ENCODE measurements at regions not wholly inside any gene's neighbourhood (a gene's known extent, or its start where the extent isn't known, plus 50 kb on each side); places are given as distances from the start of the nearest gene placed in this dataset.
"Not testable (repeated sequence)": the region's sequence is repeated elsewhere in the genome, so short reads cannot be mapped to it uniquely, and the experiment has no call there.

- no peak for ATAC-seq (ENCODE audit: low read depth)
- no peak for DNase-seq (ENCODE audit: low spot score)
- no peak overlapping the region for H3K27ac ChIP-seq (ENCODE audit: poor library complexity, severe bottlenecking)
- no peaks in the 10 kb centered on the region for H3K4me1 ChIP-seq (ENCODE audit: insufficient read depth, poor library complexity, severe bottlenecking)
- no peaks in the 10 kb centered on the region for H3K36me3 ChIP-seq (ENCODE audit: low read depth)
- no peak overlapping the region for H3K4me3 ChIP-seq (ENCODE audit: severe bottlenecking)
- TF ChIP-seq CTCF (IDR thresholded peaks at IDR 0.05; ENCODE audit: poor library complexity, severe bottlenecking): no peak
- H3K27me3 ChIP-seq (ENCODE audit: insufficient read depth, poor library complexity, severe bottlenecking): no peaks in the 10 kb centered on the region
- H3K9me3 ChIP-seq (ENCODE audit: severe bottlenecking): no peaks in the 10 kb centered on the region
Observed at GRCh38 chr12:72986963-72987362, 714.8 kb downstream of the TRHDE start.

- no peak overlapping the region for H3K4me3 ChIP-seq (ENCODE audit: severe bottlenecking)
- ATAC-seq (ENCODE audit: low read depth) (no peak), DNase-seq (ENCODE audit: low spot score) (no peak)
- H3K27me3 ChIP-seq (ENCODE audit: insufficient read depth, poor library complexity, severe bottlenecking): no peaks in the 10 kb centered on the region
- no peak for TF ChIP-seq CTCF (IDR thresholded peaks at IDR 0.05; ENCODE audit: poor library complexity, severe bottlenecking)
- no peaks in the 10 kb centered on the region for H3K36me3 ChIP-seq (ENCODE audit: low read depth)
- no peaks in the 10 kb centered on the region for H3K9me3 ChIP-seq (ENCODE audit: severe bottlenecking)
- H3K27ac ChIP-seq (ENCODE audit: poor library complexity, severe bottlenecking): no peak overlapping the region
- H3K4me1 ChIP-seq (ENCODE audit: insufficient read depth, poor library complexity, severe bottlenecking): no peaks in the 10 kb centered on the region
Observed at GRCh38 chr12:72989458-72989947, 717.3 kb downstream of the TRHDE start.

- H3K27me3 ChIP-seq (ENCODE audit: insufficient read depth, poor library complexity, severe bottlenecking); H3K36me3 ChIP-seq (ENCODE audit: low read depth); H3K4me1 ChIP-seq (ENCODE audit: insufficient read depth, poor library complexity, severe bottlenecking): not testable (repeated sequence)
Observed at GRCh38 chr12:72995029-72995428, 722.9 kb downstream of the TRHDE start.

GRCh38 chr12:72995616-72996015, 723.4 kb downstream of the TRHDE start:
- TF ChIP-seq CTCF (IDR thresholded peaks at IDR 0.05; ENCODE audit: poor library complexity, severe bottlenecking): no peak
- Histone ChIP-seq H3K4me1 (ENCODE audit: insufficient read depth, poor library complexity, severe bottlenecking) (no peaks in the 10 kb centered on the region), H3K27ac (ENCODE audit: poor library complexity, severe bottlenecking) (no peak overlapping the region), H3K36me3 (ENCODE audit: low read depth) (no peaks in the 10 kb centered on the region), H3K9me3 (ENCODE audit: severe bottlenecking) (no peaks in the 10 kb centered on the region), H3K27me3 (ENCODE audit: insufficient read depth, poor library complexity, severe bottlenecking) (no peaks in the 10 kb centered on the region), H3K4me3 (ENCODE audit: severe bottlenecking) (no peak overlapping the region)
- DNase-seq (ENCODE audit: low spot score) (no peak), ATAC-seq (ENCODE audit: low read depth) (no peak)

More at GRCh38 chr12:72995029-72995428, 722.9 kb downstream of the TRHDE start:
- not testable (repeated sequence) for H3K9me3 ChIP-seq (ENCODE audit: severe bottlenecking); ATAC-seq (ENCODE audit: low read depth); H3K27ac ChIP-seq (ENCODE audit: poor library complexity, severe bottlenecking); DNase-seq (ENCODE audit: low spot score); H3K4me3 ChIP-seq (ENCODE audit: severe bottlenecking)

- H3K27ac ChIP-seq (ENCODE audit: poor library complexity, severe bottlenecking); H3K4me1 ChIP-seq (ENCODE audit: insufficient read depth, poor library complexity, severe bottlenecking); H3K4me3 ChIP-seq (ENCODE audit: severe bottlenecking); DNase-seq (ENCODE audit: low spot score); H3K36me3 ChIP-seq (ENCODE audit: low read depth); H3K9me3 ChIP-seq (ENCODE audit: severe bottlenecking); ATAC-seq (ENCODE audit: low read depth); H3K27me3 ChIP-seq (ENCODE audit: insufficient read depth, poor library complexity, severe bottlenecking): not testable (repeated sequence)
Observed at GRCh38 chr12:73001806-73002205, 729.6 kb downstream of the TRHDE start.

- DNase-seq (ENCODE audit: low spot score); H3K4me1 ChIP-seq (ENCODE audit: insufficient read depth, poor library complexity, severe bottlenecking); H3K36me3 ChIP-seq (ENCODE audit: low read depth); H3K4me3 ChIP-seq (ENCODE audit: severe bottlenecking); H3K27ac ChIP-seq (ENCODE audit: poor library complexity, severe bottlenecking); H3K27me3 ChIP-seq (ENCODE audit: insufficient read depth, poor library complexity, severe bottlenecking); H3K9me3 ChIP-seq (ENCODE audit: severe bottlenecking); ATAC-seq (ENCODE audit: low read depth): not testable (repeated sequence)
Observed at GRCh38 chr12:73002504-73002903, 730.3 kb downstream of the TRHDE start.

GRCh38 chr12:73009138-73009834, 737.1 kb downstream of the TRHDE start:
- not testable (repeated sequence) for H3K36me3 ChIP-seq (ENCODE audit: low read depth); H3K27me3 ChIP-seq (ENCODE audit: insufficient read depth, poor library complexity, severe bottlenecking); ATAC-seq (ENCODE audit: low read depth); DNase-seq (ENCODE audit: low spot score); H3K4me1 ChIP-seq (ENCODE audit: insufficient read depth, poor library complexity, severe bottlenecking); H3K4me3 ChIP-seq (ENCODE audit: severe bottlenecking); H3K9me3 ChIP-seq (ENCODE audit: severe bottlenecking); H3K27ac ChIP-seq (ENCODE audit: poor library complexity, severe bottlenecking)

Measured in RWPE2 (cell line).